SIG-M5 (cell line): ENCODE measurements at regions not wholly inside any gene's neighbourhood (a gene's known extent, or its start where the extent isn't known, plus 50 kb on each side); places are given as distances from the start of the nearest gene placed in this dataset.
"Not testable (repeated sequence)": the region's sequence is repeated elsewhere in the genome, so short reads cannot be mapped to it uniquely, and the experiment has no call there.

Experiments used
- DNase-seq: peaks from one replicate; lab custom pipeline; 2025; lab: John Stamatoyannopoulos, UW

DNA sequence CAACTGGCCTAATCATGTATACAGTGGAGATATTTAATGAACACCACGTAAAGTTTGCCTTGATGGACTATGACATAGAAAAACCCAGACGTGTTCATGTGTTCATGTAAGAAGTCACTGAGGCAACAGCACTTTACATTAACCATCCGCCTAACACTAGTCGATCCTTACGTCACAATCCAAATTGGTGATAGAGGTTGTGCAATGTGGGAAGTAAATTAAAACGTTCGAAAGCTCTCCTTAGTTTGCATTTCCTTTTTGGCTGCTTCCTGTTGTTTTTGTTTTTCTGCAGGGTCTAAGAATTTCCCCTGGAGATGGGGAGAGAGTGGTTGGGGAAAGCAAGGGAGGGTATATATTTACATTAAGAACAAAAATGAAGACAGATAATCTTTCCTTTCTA, 587.5 kb upstream of the ADGRL2 start:
- DNase-seq: no peak

GRCh38 chr1:81209461-81209860, 591.3 kb upstream of the ADGRL2 start:
- no peak for DNase-seq

- DNase-seq: no peak
Observed at GRCh38 chr1:81208441-81208840, 592.3 kb upstream of the ADGRL2 start.

- DNase-seq: no peak
Observed at GRCh38 chr1:81205956-81206355, 594.8 kb upstream of the ADGRL2 start.

DNA sequence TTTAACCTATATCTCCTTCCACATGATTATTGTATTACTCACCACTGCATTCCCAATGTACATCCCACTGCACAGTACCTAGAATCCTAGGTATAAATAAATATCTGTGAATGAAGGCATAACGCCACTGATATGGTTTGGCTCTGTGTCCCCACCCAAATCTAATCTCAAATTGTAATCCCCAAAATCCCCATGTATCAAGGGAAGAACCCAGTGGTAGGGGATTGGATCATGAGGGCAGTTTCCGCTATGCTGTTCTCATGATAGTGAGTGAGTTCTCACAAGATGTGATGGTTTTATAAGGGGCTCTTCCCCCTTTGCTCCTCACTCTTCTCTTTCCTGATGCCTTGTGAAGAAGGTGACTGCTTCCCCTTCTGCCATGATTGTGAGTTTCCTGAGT, 599.0 kb upstream of the ADGRL2 start:
- DNase-seq: no peak

GRCh38 chr1:81197591-81197990, 603.1 kb upstream of the ADGRL2 start:
- no peak for DNase-seq

DNA sequence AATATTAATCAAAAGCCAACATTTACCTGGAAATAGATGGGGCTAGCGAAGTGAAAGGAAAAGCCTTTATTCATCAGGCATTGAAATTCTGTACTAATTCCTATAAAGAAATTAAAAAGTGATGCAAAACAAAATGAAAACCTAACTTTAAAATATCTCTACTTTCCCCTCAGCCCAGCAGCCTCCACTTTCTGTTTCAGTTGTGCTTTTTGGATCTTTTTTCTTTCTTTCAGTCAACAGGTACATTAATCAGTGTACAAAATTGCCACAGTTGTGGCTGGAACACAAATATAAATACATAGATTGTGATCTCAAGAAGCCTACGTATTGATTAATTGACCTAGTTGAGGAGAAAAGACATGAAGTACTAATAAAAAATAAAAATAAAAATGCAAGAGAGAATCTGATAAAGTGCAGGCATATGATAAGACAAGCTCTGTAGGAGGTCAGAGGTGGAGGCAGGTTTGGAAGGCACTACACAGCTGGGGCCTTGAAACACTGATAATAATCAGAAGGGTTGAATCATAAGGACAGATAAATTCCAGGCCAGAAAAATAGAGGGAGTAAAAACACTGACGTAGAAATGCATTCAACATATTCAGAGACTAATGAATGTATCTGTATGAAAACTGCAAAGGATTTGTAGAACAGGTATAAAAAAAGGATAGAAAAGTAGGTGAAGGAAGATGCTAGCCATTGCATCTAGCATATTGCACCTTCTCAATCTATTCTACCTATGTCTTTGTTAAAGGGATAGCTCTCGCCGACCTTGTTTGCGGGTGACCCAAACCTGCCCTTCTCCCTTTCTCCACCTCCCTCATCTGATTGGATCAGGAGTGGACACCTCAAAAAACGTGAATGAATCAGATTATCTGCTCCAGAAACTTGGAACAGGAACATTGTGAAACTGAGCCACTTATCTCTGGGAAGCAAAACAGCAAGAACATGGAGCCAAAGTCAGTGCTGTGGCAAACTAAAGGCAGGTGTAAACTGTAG, 607.8 kb upstream of the ADGRL2 start:
- DNase-seq: no peak

DNA sequence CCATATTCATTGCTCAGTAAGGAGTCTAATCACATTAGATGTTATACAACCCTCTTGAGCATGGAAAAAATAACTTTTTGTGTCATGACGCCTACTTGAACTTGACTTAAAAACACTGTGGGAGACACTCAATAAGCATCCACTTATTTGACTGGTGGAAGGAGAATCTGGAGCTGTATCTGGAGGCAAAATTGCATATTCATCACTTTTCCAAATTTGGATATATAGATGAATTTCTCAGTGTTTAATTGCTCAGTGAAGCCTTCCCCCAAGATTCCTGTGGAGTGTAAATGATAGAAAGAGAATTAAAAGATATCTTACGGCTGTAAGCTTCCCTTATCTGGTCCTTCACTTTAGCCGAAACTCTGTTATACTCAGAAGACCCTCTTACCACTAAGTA, 610.7 kb upstream of the ADGRL2 start:
- no peak for DNase-seq

- no peak for DNase-seq
Observed at GRCh38 chr1:81187635-81188034, 613.1 kb upstream of the ADGRL2 start.

DNA sequence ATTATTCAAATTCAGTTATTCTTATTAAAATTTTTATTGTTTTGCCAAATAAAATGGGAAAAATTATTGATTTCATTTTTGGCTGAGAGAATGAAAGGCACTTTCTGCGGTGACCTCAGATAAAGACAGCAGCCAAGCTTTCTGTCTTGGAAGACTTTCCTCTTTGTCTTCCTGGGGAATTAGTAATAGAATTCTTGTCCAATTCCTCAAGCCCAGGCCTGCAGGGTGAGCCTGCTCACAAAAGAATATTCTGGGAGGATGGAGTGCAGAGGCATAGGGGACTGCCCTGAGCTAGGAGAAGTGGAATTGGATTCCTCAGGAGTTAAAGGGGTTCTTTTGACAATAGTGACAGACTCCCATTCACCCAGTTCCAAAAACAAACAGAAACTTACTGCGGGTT, 614.5 kb upstream of the ADGRL2 start:
- DNase-seq: no peak

GRCh38 chr1:81183553-81183952, 617.2 kb upstream of the ADGRL2 start:
- no peak for DNase-seq

GRCh38 chr1:81183051-81183450, 617.7 kb upstream of the ADGRL2 start:
- DNase-seq: no peak

GRCh38 chr1:81179242-81179641, 621.5 kb upstream of the ADGRL2 start:
- DNase-seq: no peak

- not testable (repeated sequence) for DNase-seq
Observed at GRCh38 chr1:81178431-81179093, 622.2 kb upstream of the ADGRL2 start.

- no peak for DNase-seq
Observed at GRCh38 chr1:81174811-81175476, 625.8 kb upstream of the ADGRL2 start.

DNA sequence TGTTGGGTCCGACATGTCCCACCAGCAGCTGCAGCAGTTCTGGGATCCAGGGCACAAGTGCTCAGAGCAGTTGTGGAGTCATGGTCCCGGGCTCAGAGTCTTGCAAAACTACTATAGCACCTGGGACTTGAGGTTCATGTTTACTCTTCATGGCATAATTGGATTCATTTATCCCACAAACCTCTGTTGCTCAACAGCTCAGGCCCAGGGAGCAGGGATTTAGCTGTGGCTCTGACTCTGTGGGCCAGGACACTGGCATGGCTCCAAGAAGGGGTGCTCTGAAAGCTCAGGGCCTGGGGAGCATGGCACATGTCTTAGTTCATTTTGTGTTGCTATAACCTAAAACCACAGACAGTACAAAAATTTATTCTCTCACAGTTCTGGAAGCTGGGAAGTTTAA, 626.7 kb upstream of the ADGRL2 start:
- no peak for DNase-seq

- DNase-seq: no peak
Observed at GRCh38 chr1:81172483-81172882, 628.3 kb upstream of the ADGRL2 start.

DNA sequence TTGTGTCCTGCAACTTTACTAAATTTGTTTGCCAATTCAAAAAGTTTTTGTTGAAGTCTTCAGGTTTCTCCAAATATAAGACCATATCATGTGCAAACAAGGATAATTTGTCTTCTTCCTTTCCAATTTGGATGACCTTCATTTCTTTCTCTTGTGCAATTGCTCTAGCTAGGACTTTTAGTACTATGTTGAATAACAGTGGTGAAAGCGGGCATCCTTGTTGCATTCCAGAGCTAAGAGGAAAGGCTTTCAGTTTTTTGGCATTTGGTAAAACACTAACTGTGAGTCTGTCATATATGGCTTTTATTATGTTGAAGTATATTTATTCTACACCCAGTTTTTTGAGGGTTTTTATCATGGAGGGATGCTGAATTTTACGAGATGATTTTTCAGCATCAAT, 630.0 kb upstream of the ADGRL2 start:
- no peak for DNase-seq

DNA sequence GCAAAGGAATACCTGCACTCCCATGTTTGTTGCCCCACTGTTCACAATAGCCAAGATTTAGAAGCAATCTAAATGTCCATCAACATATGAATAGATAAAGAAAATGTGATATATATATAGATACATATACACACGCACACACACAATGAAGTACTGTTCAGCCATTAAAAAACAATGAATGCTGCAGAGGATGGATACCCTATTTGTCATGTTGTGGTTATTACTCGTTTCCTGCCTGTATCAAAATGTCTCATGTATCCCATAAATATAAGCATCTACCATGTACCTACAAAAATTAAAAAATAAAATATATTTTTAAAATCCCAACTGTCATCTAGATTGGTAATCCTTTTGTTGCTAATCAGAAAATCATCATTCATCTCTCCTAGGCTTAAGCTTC, 634.8 kb upstream of the ADGRL2 start:
- no peak for DNase-seq

DNA sequence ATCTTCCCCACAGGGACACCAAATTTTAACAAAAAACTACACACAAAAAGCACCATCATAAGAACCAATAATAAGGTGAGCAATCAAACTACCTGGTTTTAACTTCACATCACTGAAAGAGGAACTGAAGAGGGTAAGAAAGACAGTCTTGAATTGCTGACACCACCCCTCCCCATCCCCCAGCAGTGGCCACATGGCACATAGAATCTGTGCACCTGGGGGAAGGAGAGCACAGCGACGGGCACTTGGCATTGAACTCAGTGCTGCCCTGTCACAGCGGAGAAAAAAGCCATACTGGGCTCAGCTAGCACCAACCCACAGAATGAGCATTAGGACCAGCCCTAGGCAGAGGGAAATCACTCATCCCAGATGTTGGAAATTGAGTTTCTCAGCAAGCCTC, 640.0 kb upstream of the ADGRL2 start:
- DNase-seq: no peak

GRCh38 chr1:81158592-81158991, 642.1 kb upstream of the ADGRL2 start:
- DNase-seq: no peak

DNA sequence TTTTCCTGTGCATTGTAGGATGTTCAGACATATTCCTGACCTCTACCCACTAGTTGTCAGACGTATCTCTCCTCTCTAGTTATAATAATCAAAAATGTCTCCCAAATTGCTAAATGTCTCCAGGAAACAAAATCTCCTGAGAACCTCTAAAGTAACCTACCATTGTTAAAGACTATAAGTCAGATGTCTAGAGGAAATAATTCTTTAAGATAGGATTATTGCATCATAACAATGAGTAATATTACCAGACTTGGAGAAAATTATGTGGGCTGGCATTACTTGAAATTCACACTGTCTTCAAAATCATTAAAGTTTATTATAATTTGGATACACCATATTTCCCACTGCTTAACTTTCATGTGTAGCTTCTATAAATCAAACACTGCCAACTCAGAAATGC, 643.0 kb upstream of the ADGRL2 start:
- no peak for DNase-seq

DNA sequence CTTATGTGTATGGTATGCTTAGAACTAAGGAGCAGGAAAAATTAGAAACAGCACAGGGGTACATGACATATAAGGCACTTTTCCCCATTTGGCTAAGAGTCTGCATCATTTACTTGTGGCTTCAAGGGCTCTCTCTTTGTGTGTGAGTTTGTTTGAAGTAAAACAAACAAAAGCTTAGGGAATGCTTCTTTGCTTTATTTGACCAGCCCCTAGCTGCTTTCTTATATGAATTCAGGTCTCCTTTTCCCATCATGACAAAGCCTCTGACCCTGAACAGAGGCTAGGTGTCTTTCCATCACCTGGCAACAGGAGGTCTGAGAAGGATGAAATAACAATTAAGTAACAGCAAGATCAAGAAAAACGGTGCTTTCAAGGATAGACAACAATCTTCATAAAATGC, 643.8 kb upstream of the ADGRL2 start:
- no peak for DNase-seq
